Inflammatory macrophage treated with lipopolysaccharide for 1 hour (primary cell): ENCODE measurements at regions not wholly inside any gene's neighbourhood (a gene's known extent, or its start where the extent isn't known, plus 50 kb on each side); places are given as distances from the start of the nearest gene placed in this dataset.
A peak's percentile ranks its signal among the peaks of the same experiment; 100 is the strongest.

Source experiments
- DNase-seq, 2 donors: peaks; one replicate each; pipeline ENCODE4 v3.0.0-alpha.2; 2020 to 2022

GRCh38 chr18:67282796-67283195 is 233.7 kb downstream of the DSEL start:
- DNase-seq = no peak

GRCh38 chr18:67281746-67282145 is 234.8 kb downstream of the DSEL start:
- DNase-seq = no peak

- DNase-seq = no peak
Measured at GRCh38 chr18:67280486-67281242, 235.9 kb downstream of the DSEL start.

GRCh38 chr18:67279988-67280387 is 236.5 kb downstream of the DSEL start:
- DNase-seq = no peak

GRCh38 chr18:67278984-67279383 is 237.5 kb downstream of the DSEL start:
- DNase-seq = no peak

- no peak for DNase-seq
Measured at GRCh38 chr18:67276638-67277037, 239.9 kb downstream of the DSEL start.

- no peak for DNase-seq
Measured at GRCh38 chr18:67273288-67273687, 243.2 kb downstream of the DSEL start.

- no peak for DNase-seq
Measured at GRCh38 chr18:67269206-67269605, 247.3 kb downstream of the DSEL start.

- DNase-seq = no peak
Measured at GRCh38 chr18:67268530-67268929, 248.0 kb downstream of the DSEL start.

GRCh38 chr18:67266246-67267237 is 250.0 kb downstream of the DSEL start:
- no peak for DNase-seq

GRCh38 chr18:67265464-67266245 is 250.9 kb downstream of the DSEL start:
- no peak for DNase-seq

GRCh38 chr18:67261931-67262552 is 254.5 kb downstream of the DSEL start:
- DNase-seq = no peak

- no peak for DNase-seq
Measured at GRCh38 chr18:67260841-67261240, 255.7 kb downstream of the DSEL start.

GRCh38 chr18:67250776-67251424 is 265.6 kb downstream of the DSEL start:
- no peak for DNase-seq

- no peak for DNase-seq
Measured at GRCh38 chr18:67243799-67244587, 272.5 kb downstream of the DSEL start.

- no peak for DNase-seq
Measured at GRCh38 chr18:67242001-67242400, 274.5 kb downstream of the DSEL start.

- peak in 1 of 2 donors; percentile 6 for DNase-seq
Measured at GRCh38 chr18:67241299-67241698, 275.2 kb downstream of the DSEL start.

- no peak for DNase-seq
Measured at GRCh38 chr18:67239826-67240225, 276.7 kb downstream of the DSEL start.

- no peak for DNase-seq
Measured at GRCh38 chr18:67232991-67233390, 283.5 kb downstream of the DSEL start.

GRCh38 chr18:67232406-67232805 is 284.1 kb downstream of the DSEL start:
- DNase-seq = peak in 1 of 2 donors; percentile 8

- no peak for DNase-seq
Measured at GRCh38 chr18:67222887-67223286, 293.6 kb downstream of the DSEL start.
